NT2/D1 (cell line): ENCODE measurements at regions not wholly inside any gene's neighbourhood (a gene's known extent, or its start where the extent isn't known, plus 50 kb on each side); places are given as distances from the start of the nearest gene placed in this dataset.
"Not testable (repeated sequence)": the region's sequence is repeated elsewhere in the genome, so short reads cannot be mapped to it uniquely, and the experiment has no call there.

Source experiments
- DNase-seq: peaks from one replicate; pipeline ENCODE4 v3.0.0-alpha.2; 2011; ENCODE audit warnings: low read depth, low spot score
- H3K27me3 ChIP-seq: 2 replicates; pipeline ENCODE4 v1.6.0; 2011; ENCODE audit warnings: mild to moderate bottlenecking; ENCODE audit not compliant: insufficient read length, insufficient read depth
- H3K36me3 ChIP-seq: 2 replicates; pipeline ENCODE4 v1.6.1; 2011; ENCODE audit warnings: mild to moderate bottlenecking, low read length, mixed read lengths; ENCODE audit not compliant: insufficient read depth, insufficient read length
- H3K4me1 ChIP-seq: 2 replicates; pipeline ENCODE4 v1.5.1; 2011; ENCODE audit not compliant: insufficient read depth, insufficient read length
- H3K4me3 ChIP-seq: 2 replicates; pipeline ENCODE4 v1.5.1; 2011; ENCODE audit warnings: low read depth; ENCODE audit not compliant: insufficient read length
- H3K9ac ChIP-seq: 2 replicates; pipeline ENCODE4 v1.6.0; 2011; ENCODE audit warnings: low read depth; ENCODE audit not compliant: insufficient read length
- H3K9me3 ChIP-seq: 2 replicates; pipeline ENCODE4 v1.5.1; 2011; ENCODE audit warnings: mild to moderate bottlenecking, low read length; ENCODE audit not compliant: insufficient read depth
- SUZ12 ChIP-seq: IDR thresholded peaks from 2 replicates; pipeline ENCODE4 v1.6.1; 2011; ENCODE audit not compliant: insufficient read length, insufficient read depth; ENCODE audit errors: extremely low read depth
- YY1 ChIP-seq: IDR thresholded peaks from 2 replicates; pipeline ENCODE4 v1.6.1; 2011; ENCODE audit not compliant: insufficient read length, insufficient read depth
- ZNF274 ChIP-seq: IDR thresholded peaks from 2 replicates; pipeline ENCODE4 v1.6.1; 2011; ENCODE audit warnings: mild to moderate bottlenecking, low read depth, low read length

GRCh38 chr3:177464392-177465256 is 267.3 kb upstream of the TBL1XR1 start:
- no peak for DNase-seq
- Histone ChIP-seq H3K9me3 (peaks cover 7% of the 10 kb centered on the region), H3K9ac (no peak overlapping the region), H3K36me3 (no peaks in the 10 kb centered on the region), H3K4me3 (no peak overlapping the region), H3K4me1 (peaks cover 3% of the 10 kb centered on the region), H3K27me3 (no peaks in the 10 kb centered on the region)
- no peak for TF ChIP-seq ZNF274
- TF ChIP-seq SUZ12, result no peak
- no peak for TF ChIP-seq YY1

DNA sequence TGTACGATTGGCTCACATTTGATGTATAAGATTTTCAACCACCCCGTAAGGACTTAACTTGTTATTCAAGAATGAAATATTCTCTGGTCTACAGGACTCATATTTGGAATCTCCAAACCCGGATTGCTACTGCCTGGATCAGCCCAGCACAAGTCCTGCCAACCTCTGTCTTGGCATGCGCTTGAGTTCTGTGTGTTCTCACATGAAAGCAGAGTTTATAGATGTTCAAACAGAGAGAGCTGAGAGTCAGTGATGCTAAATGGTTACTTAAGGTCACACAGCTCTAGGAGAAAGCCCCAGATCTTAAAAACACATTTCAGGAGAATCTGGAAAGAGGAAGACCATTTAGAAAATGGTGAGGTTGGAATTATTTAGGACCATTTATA is 268.0 kb upstream of the TBL1XR1 start:
- no peak for DNase-seq
- TF ChIP-seq SUZ12 (no peak), YY1 (no peak), ZNF274 (no peak)
- peaks cover 7% of the 10 kb centered on the region for H3K9me3 ChIP-seq
- H3K4me3 ChIP-seq, result no peak overlapping the region
- no peaks in the 10 kb centered on the region for H3K36me3 ChIP-seq
- H3K4me1 ChIP-seq, result peaks cover 3% of the 10 kb centered on the region
- H3K9ac ChIP-seq, result no peak overlapping the region
- H3K27me3 ChIP-seq, result no peaks in the 10 kb centered on the region

DNA sequence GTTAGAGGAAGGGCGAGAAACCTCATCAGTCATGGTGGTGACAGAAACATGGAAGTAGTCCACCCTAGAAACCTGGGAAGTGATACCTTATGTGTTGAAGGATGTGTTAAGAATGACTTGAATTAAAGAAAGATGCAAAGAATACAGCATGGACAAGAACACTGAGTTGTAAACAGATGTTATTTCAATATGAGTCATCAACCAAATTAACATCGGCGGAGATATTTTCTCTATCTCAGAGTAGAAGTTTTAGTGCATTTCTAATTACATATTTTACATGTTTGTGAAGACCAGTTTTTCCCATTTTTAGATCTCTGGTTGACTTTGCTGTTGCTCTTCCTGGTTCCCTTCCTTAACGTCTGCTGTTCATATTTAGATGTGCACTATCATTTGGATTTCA is 268.8 kb upstream of the TBL1XR1 start:
- Histone ChIP-seq H3K9me3 (peaks cover 7% of the 10 kb centered on the region), H3K4me3 (no peak overlapping the region), H3K36me3 (no peaks in the 10 kb centered on the region), H3K27me3 (no peaks in the 10 kb centered on the region), H3K9ac (no peak overlapping the region), H3K4me1 (peaks cover 7% of the 10 kb centered on the region)
- no peak for DNase-seq
- TF ChIP-seq SUZ12 (no peak), YY1 (no peak), ZNF274 (no peak)

DNA sequence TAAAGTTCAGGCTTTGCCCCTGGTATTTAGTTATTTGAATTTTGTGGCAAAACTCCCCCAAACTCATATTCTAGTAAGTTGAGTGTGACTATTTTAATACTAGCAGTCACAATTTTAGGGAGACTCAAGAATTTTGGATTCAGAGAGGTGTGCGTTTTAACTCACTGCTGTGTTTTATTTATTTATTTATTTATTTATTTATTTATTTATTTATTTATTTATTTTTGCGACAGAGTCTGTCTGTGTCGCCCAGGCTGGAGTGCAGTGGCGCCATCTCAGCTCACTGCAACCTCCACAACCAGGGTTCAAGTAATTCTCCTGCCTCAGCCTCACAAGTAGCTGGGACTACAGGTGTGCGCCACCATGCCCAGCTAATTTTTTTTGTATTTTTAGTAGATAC is 269.3 kb upstream of the TBL1XR1 start:
- H3K4me3 ChIP-seq, H3K9ac ChIP-seq, H3K36me3 ChIP-seq, H3K9me3 ChIP-seq, H3K27me3 ChIP-seq, DNase-seq, H3K4me1 ChIP-seq: not testable (repeated sequence)

DNA sequence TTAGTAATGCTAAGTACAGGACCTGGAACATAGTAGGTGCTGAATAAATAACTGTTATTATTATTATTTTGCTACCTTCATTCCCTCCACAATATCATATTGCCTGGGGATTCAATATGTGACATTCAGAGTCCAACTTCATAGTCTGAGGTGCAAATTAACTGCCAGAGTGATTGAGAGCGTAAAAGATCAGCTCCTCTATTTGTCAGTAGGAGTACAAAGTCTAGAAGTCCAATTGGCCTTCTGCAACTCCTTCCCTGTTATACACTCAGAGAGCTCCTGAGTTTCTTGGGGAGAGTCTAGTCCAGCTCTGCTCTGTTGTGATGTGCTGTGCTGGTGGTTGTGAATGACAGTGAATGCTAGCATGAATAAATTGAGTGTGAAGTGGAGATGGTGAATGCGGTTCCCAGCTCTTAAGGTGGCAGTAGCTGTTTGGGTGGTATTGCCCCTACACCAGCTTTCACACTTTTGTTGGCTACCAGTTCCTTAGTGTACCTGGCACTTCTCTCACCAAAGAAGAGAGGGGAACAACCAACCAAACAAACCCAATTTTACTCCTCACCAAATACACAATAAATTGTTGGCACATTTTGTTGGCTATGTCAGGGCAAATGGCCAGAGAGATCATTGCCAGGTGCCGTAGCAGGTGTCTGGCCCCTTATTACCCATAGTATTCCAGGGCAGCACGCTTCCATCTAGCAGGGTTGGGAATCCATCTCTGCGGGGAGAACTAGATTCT is 270.1 kb upstream of the TBL1XR1 start:
- no peak for DNase-seq
- no peak for TF ChIP-seq YY1
- no peak for TF ChIP-seq ZNF274
- TF ChIP-seq SUZ12, result no peak
- H3K4me1 ChIP-seq, result peaks cover 7% of the 10 kb centered on the region
- no peak overlapping the region for H3K4me3 ChIP-seq
- peaks cover 7% of the 10 kb centered on the region for H3K9me3 ChIP-seq
- no peak overlapping the region for H3K9ac ChIP-seq
- H3K36me3 ChIP-seq, result no peaks in the 10 kb centered on the region
- no peaks in the 10 kb centered on the region for H3K27me3 ChIP-seq

GRCh38 chr3:177468331-177468730 is 271.0 kb upstream of the TBL1XR1 start:
- no peak for TF ChIP-seq SUZ12
- no peak for TF ChIP-seq YY1
- TF ChIP-seq ZNF274, result no peak
- no peaks in the 10 kb centered on the region for H3K27me3 ChIP-seq
- H3K9ac ChIP-seq, result no peak overlapping the region
- no peak for DNase-seq
- peaks cover 7% of the 10 kb centered on the region for H3K9me3 ChIP-seq
- peaks cover 7% of the 10 kb centered on the region for H3K4me1 ChIP-seq
- H3K36me3 ChIP-seq, result no peaks in the 10 kb centered on the region
- H3K4me3 ChIP-seq, result no peak overlapping the region

DNA sequence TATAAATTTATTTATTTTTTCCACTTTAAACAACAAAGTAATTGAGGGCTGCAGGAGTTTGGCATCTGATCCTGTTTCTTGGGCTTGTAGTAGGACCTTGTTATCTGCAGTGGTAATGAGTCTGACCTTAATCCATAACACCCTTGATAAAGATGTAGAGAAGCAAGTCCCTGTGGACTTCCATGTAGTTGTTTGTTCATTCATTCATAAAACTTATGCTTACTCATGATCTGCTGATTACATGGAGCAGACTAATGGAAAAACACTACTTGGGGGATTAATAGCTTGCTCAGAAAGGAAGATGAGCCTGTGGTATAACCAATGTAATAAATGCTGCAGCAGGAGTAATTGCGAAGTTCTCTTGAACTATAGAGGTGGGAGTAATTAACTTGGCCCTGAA is 271.5 kb upstream of the TBL1XR1 start:
- Histone ChIP-seq H3K36me3 (no peaks in the 10 kb centered on the region), H3K9me3 (peaks cover 7% of the 10 kb centered on the region), H3K27me3 (no peaks in the 10 kb centered on the region), H3K4me1 (peaks cover 7% of the 10 kb centered on the region), H3K9ac (no peak overlapping the region), H3K4me3 (no peak overlapping the region)
- no peak for TF ChIP-seq YY1
- no peak for TF ChIP-seq ZNF274
- TF ChIP-seq SUZ12, result no peak
- DNase-seq, result no peak
